Panc1 (cell line): ENCODE measurements at regions not wholly inside any gene's neighbourhood (a gene's known extent, or its start where the extent isn't known, plus 50 kb on each side); places are given as distances from the start of the nearest gene placed in this dataset.

ENCODE experiments used
- POLR2AphosphoS5 ChIP-seq: IDR thresholded peaks from 2 replicates; pipeline ENCODE4 v1.6.1; 2012; ENCODE audit warnings: mild to moderate bottlenecking, low read depth, low read length, moderate library complexity
- TF ChIP-seq, protein P1 (sequence below): fragments of 450-650 bp; IDR thresholded peaks from 2 replicates; pipeline ENCODE4 v1.5.1; 2017; ENCODE audit warnings: mild to moderate bottlenecking

- TF ChIP-seq, protein P1, sequence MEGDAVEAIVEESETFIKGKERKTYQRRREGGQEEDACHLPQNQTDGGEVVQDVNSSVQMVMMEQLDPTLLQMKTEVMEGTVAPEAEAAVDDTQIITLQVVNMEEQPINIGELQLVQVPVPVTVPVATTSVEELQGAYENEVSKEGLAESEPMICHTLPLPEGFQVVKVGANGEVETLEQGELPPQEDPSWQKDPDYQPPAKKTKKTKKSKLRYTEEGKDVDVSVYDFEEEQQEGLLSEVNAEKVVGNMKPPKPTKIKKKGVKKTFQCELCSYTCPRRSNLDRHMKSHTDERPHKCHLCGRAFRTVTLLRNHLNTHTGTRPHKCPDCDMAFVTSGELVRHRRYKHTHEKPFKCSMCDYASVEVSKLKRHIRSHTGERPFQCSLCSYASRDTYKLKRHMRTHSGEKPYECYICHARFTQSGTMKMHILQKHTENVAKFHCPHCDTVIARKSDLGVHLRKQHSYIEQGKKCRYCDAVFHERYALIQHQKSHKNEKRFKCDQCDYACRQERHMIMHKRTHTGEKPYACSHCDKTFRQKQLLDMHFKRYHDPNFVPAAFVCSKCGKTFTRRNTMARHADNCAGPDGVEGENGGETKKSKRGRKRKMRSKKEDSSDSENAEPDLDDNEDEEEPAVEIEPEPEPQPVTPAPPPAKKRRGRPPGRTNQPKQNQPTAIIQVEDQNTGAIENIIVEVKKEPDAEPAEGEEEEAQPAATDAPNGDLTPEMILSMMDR = no peak
- TF ChIP-seq POLR2AphosphoS5 = no peak
Observed at GRCh38 chr3:31142543-31142942, 248.1 kb upstream of the GADL1 start.
